HCT116 (cell line): ENCODE measurements at regions not wholly inside any gene's neighbourhood (a gene's known extent, or its start where the extent isn't known, plus 50 kb on each side); places are given as distances from the start of the nearest gene placed in this dataset.

Experiments
- ATAC-seq: fragments of 200-7000 bp; cut with Tn5 transposase; 2 replicates; pipeline ENCODE4 v1.9.1; 2020; ENCODE audit warnings: mild to moderate bottlenecking, moderate library complexity
- BruUV-seq: library from RNA; stranded (reverse); fragments of 400-500 nt; replicated peaks from 2 replicates; lab custom pipeline; 2021; lab: Mats Ljungman, UMichigan
- CTCF ChIA-PET: fragments of 300-600 bp; sonication (Branson Sonifier 250); formaldehyde crosslinking; loops from one replicate; lab custom pipeline; 2021; ENCODE audit warnings: antibody characterized with exemption; lab: Charles Lee
- POLR2A ChIA-PET: fragments of 300-600, 350-600 bp; sonication (Branson Sonifier 250); formaldehyde crosslinking; loops from one replicate; lab custom pipeline; 2021; ENCODE audit warnings: antibody characterized with exemption; lab: Charles Lee
- RAD21 ChIA-PET, 2 experiments: fragments of 300-600 bp; sonication (Branson Sonifier 250); formaldehyde crosslinking; loops; one replicate each; lab custom pipeline; 2023; ENCODE audit warnings: low total read pairs in 2 of 2; ENCODE audit not compliant: uncharacterized antibody in 2 of 2, unreplicated experiment in 2 of 2, low non-redundant PET in 1 of 2; lab: Charles Lee
- DNase-seq: peaks from one replicate; pipeline ENCODE4 v3.0.0-alpha.2; 2010; ENCODE audit warnings: low read depth, low spot score
- H2AFZ ChIP-seq: fragments of 200-600 bp; shearing (Covaris generic), sonication (generic); 2 replicates; pipeline ENCODE4 v1.6.1; 2017; ENCODE audit warnings: low read depth, mixed run types, mixed read lengths, antibody characterized with exemption, low read length; ENCODE audit not compliant: poor library complexity, severe bottlenecking
- H3K27ac ChIP-seq: 2 replicates; pipeline ENCODE4 v1.5.1; 2012; ENCODE audit warnings: low read depth, low read length
- H3K27me3 ChIP-seq: fragments of 200-600 bp; sonication (generic); 2 replicates; pipeline ENCODE4 v1.6.1; 2016; ENCODE audit warnings: mixed run types, low read length, mixed read lengths; ENCODE audit not compliant: insufficient read depth
- H3K36me3 ChIP-seq, 2 experiments: fragments of 200-500 bp in 1 of 2; fragments of 200-600 bp in 1 of 2; sonication (Bioruptor generic) in 1 of 2; sonication (generic) in 1 of 2; 2 replicates each; pipeline versions ENCODE4 v1.5.1 to v1.6.1; 2014 to 2016; ENCODE audit warnings: low read length in 2 of 2, inconsistent platforms in 1 of 2, mixed read lengths in 1 of 2, mixed run types in 1 of 2; ENCODE audit not compliant: insufficient read depth in 2 of 2, control insufficient read depth in 1 of 2
- H3K4me1 ChIP-seq, 2 experiments: fragments of 200-600 bp in 1 of 2; sonication (generic) in 1 of 2; 2 replicates each; pipeline versions ENCODE4 v1.5.1 to v1.6.1; 2012 to 2017; ENCODE audit warnings: low read length in 2 of 2, inconsistent platforms in 1 of 2, mild to moderate bottlenecking in 1 of 2, mixed read lengths in 1 of 2, mixed run types in 1 of 2, moderate library complexity in 1 of 2; ENCODE audit not compliant: insufficient read depth in 2 of 2, control insufficient read depth in 1 of 2
- H3K4me2 ChIP-seq: fragments of 200-600 bp; sonication (generic); 2 replicates; pipeline ENCODE4 v1.6.1; 2017; ENCODE audit warnings: mixed run types, low read length, mixed read lengths
- H3K4me3 ChIP-seq, 2 experiments: fragments of 200-600 bp in 1 of 2; sonication (generic) in 1 of 2; replicated peaks in 1 of 2; 2 replicates each; pipeline ENCODE4 v1.5.1; 2011 to 2016; ENCODE audit warnings: low read length in 2 of 2, control low read depth in 1 of 2, low read depth in 1 of 2, mild to moderate bottlenecking in 1 of 2, mixed read lengths in 1 of 2, mixed run types in 1 of 2
- H3K79me2 ChIP-seq: fragments of 200-600 bp; sonication (generic); 2 replicates; pipeline ENCODE4 v1.6.1; 2017; ENCODE audit warnings: mild to moderate bottlenecking, mixed run types, low read length, moderate library complexity, mixed read lengths; ENCODE audit not compliant: insufficient read depth
- H3K9ac ChIP-seq: fragments of 200-600 bp; sonication (generic); 2 replicates; pipeline ENCODE4 v1.6.1; 2016; ENCODE audit warnings: low read length, mixed read lengths
- H3K9me2 ChIP-seq: fragments of 200-600 bp; sonication (generic), shearing (Covaris generic); 2 replicates; pipeline ENCODE4 v1.6.1; 2017; ENCODE audit warnings: mixed run types, mild to moderate bottlenecking, moderate library complexity; ENCODE audit not compliant: insufficient read depth
- H3K9me3 ChIP-seq, 2 experiments: fragments of 200-500 bp in 1 of 2; fragments of 200-600 bp in 1 of 2; sonication (Bioruptor generic) in 1 of 2; sonication (generic) in 1 of 2; 2 replicates each; pipeline ENCODE4 v1.6.1; 2014 to 2017; ENCODE audit warnings: low read length in 2 of 2, mixed read lengths in 2 of 2, inconsistent platforms in 1 of 2, low read depth in 1 of 2, mild to moderate bottlenecking in 1 of 2, mixed run types in 1 of 2, moderate library complexity in 1 of 2; ENCODE audit not compliant: control insufficient read depth in 1 of 2, insufficient read depth in 1 of 2
- H4K20me1 ChIP-seq: fragments of 200-600 bp; sonication (generic), shearing (Covaris generic); 2 replicates; pipeline ENCODE4 v1.6.1; 2017; ENCODE audit warnings: mixed run types, mild to moderate bottlenecking, moderate library complexity; ENCODE audit not compliant: insufficient read depth
- ATF3 ChIP-seq: IDR thresholded peaks from 2 replicates; pipeline ENCODE4 v1.6.1; 2012
- CEBPB ChIP-seq: IDR thresholded peaks from 2 replicates; pipeline ENCODE4 v1.6.1; 2012; ENCODE audit warnings: low read depth
- EGR1 ChIP-seq: IDR thresholded peaks from 2 replicates; pipeline ENCODE4 v1.6.1; 2012; ENCODE audit warnings: low read depth
- EZH2 ChIP-seq: fragments of 200-600 bp; sonication (generic); IDR thresholded peaks from 2 replicates; pipeline ENCODE4 v1.6.1; 2017; ENCODE audit warnings: antibody characterized with exemption, mixed run types
- EZH2phosphoT487 ChIP-seq: fragments of 200-600 bp; IDR thresholded peaks from 2 replicates; pipeline ENCODE4 v1.6.1; 2018; ENCODE audit warnings: antibody characterized with exemption, borderline replicate concordance
- FOSL1 ChIP-seq: IDR thresholded peaks from 2 replicates; pipeline ENCODE4 v1.6.1; 2012; ENCODE audit warnings: low read depth
- JUND ChIP-seq: IDR thresholded peaks from 2 replicates; pipeline ENCODE4 v1.6.1; 2012
- MAX ChIP-seq: IDR thresholded peaks from 2 replicates; pipeline ENCODE4 v1.6.1; 2012
- POLR2A ChIP-seq: IDR thresholded peaks from 2 replicates; pipeline ENCODE4 v1.7.0; 2011; ENCODE audit warnings: borderline replicate concordance; ENCODE audit not compliant: insufficient read depth, insufficient read length; ENCODE audit errors: extremely low read depth
- POLR2AphosphoS5 ChIP-seq: IDR thresholded peaks from 2 replicates; pipeline ENCODE4 v1.6.1; 2011; ENCODE audit warnings: mild to moderate bottlenecking, low read depth, low read length, moderate library complexity
- RAD21 ChIP-seq: IDR thresholded peaks from 2 replicates; pipeline ENCODE4 v1.6.1; 2012; ENCODE audit warnings: low read depth, mild to moderate bottlenecking
- REST ChIP-seq: IDR thresholded peaks from 2 replicates; pipeline ENCODE4 v1.6.1; 2012; ENCODE audit warnings: low read depth
- SIN3A ChIP-seq: IDR thresholded peaks from 2 replicates; pipeline ENCODE4 v1.6.1; 2012; ENCODE audit warnings: low read depth
- SRF ChIP-seq: IDR thresholded peaks from 2 replicates; pipeline ENCODE4 v1.6.1; 2012; ENCODE audit warnings: low read depth
- YY1 ChIP-seq: IDR thresholded peaks from 2 replicates; pipeline ENCODE4 v1.6.1; 2011; ENCODE audit warnings: low read length, low read depth, moderate library complexity, mild to moderate bottlenecking; ENCODE audit not compliant: insufficient replicate concordance; ENCODE audit errors: extremely low read depth
- ZFX ChIP-seq: fragments of 450-650 bp; IDR thresholded peaks from 2 replicates; pipeline ENCODE4 v1.6.1; 2017
- intact Hi-C: fragments of 100-400 bp; cut with micrococcal nuclease; formaldehyde crosslinking; loops from 2 replicates; pipeline ENCODE4 v1.10.0; 2022

DNA sequence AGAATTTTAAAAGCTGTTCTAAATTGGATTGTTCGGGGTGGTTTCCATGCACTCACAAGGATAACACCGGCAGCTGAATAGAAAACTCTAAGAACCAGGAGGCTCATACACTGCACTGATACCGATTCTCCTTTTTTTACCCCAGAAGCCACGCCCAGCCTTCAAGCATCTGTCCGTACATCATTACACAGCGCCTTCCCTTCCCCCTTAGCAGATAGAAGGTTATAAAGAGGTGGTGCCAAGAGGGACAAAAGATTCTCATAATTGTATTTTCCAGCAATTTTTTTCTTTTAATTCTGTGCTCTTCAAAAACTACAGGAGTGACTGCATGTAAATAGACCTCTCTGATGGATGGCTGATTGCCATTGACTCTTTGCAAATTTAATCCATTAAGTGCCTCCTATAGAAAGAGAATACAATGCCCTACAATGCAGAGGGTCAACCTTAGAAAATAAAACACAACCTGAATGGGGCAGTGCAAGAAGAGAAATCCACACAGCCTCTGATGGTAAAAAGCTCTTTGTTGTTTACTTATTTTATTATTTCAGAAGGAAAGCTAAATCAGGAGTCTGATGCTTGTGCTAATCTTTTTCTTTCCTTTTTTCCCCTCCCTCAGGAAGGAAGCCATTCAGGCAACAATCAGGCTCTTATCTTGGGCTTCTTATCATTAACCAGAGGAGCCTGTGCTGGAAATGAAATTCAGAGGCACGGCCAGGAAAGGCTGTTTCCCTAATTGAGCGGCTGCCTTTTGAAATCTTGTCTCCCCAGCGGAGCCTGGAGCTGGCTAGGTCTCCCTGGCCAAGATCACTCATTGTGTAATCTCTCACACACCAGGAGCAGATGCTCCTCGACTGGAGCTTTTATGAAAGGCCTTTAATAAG is 198.9 kb upstream of the NABP1 start:
- intact Hi-C loops: no loop called here
- TF ChIP-seq EZH2 (no peak), RAD21 (no peak), POLR2A (no peak), SIN3A (no peak), REST (no peak), JUND (no peak), YY1 (no peak), EGR1 (no peak), ZFX (no peak), MAX (no peak), ATF3 (no peak), CEBPB (no peak), FOSL1 (no peak), SRF (no peak), EZH2phosphoT487 (no peak), POLR2AphosphoS5 (no peak)
- ChIA-PET CTCF (no interaction called here), POLR2A (no interaction called here), RAD21 (no interaction called here)
- no peak overlapping the region for H3K27ac ChIP-seq
- no TSS peak for BruUV-seq
- H3K9ac ChIP-seq: no peak overlapping the region
- H3K9me3 ChIP-seq: no peaks in the 10 kb centered on the region
- no peaks in the 10 kb centered on the region for H3K79me2 ChIP-seq
- H3K4me2 ChIP-seq: no peak overlapping the region
- H2AFZ ChIP-seq: no peak overlapping the region
- no peak for DNase-seq
- no peaks in the 10 kb centered on the region for H3K36me3 ChIP-seq
- no peaks in the 10 kb centered on the region for H3K9me2 ChIP-seq
- no peaks in the 10 kb centered on the region for H3K4me1 ChIP-seq
- H3K27me3 ChIP-seq: no peaks in the 10 kb centered on the region
- ATAC-seq: no peak
- H4K20me1 ChIP-seq: no peaks in the 10 kb centered on the region
- no peak overlapping the region for H3K4me3 ChIP-seq
